ENCODE measurements at regions not wholly inside any gene's neighbourhood (a gene's known extent, or its start where the extent isn't known, plus 50 kb on each side); places are given as distances from the start of the nearest gene placed in this dataset.

GRCh38 chr12:34289431-34290380 lies 267.4 kb downstream of the ALG10 start:
- DNase-seq (ENCODE audit: low spot score) (no peak), FAIRE-seq (no peak)

DNA sequence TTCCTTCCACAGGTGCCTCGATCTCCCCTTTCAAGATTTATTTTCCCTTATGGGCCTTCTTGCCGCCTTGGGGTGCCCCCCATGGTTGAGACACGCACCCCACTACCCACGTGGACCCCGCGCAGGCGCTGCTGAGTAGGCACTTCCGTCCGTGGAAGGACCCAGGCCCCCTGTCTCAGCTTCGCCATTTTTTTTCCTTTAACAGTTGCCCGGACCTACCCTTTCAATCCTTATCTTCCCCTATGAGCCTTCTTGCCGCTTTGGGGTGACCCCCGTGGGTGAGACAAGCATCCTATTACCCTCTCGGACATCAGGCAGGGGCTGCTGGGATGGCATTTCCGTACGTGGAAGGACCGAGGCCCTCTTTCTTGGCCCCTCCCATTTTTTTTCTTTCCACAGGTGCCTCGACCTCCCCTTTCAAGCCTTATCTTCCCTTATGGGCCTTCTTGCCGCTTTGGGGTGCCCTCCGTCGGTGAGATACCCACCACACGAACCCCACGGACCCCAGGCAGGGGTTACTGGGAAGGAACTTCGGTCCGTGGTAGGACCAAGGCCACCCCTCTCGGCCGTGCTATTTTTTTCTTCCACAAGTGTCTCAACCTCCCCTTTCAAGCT lies 268.2 kb downstream of the ALG10 start:
- DNase-seq (ENCODE audit: low spot score) (no peak), FAIRE-seq (no peak)

DNA sequence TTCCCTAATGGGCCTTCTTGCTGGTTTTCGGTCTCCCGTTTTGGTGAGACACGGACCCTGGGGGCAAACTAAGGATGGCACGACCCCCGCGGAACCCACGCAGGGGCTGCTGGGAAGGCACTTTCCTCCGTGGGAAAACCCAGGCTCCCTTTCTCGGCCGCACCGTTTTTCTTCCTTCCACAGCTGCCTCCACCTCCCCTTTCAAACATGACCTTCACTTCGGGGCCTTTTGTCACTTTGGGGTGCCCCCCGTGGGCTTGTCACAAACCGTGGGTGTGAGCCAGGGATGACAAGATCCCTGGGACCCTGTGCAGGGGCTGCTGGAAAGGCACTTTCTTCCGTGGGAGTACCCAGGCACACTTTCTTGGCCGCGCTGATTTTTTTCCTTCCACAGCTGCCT lies 268.7 kb downstream of the ALG10 start:
- DNase-seq (ENCODE audit: low spot score) = no peak
- FAIRE-seq = no peak

DNA sequence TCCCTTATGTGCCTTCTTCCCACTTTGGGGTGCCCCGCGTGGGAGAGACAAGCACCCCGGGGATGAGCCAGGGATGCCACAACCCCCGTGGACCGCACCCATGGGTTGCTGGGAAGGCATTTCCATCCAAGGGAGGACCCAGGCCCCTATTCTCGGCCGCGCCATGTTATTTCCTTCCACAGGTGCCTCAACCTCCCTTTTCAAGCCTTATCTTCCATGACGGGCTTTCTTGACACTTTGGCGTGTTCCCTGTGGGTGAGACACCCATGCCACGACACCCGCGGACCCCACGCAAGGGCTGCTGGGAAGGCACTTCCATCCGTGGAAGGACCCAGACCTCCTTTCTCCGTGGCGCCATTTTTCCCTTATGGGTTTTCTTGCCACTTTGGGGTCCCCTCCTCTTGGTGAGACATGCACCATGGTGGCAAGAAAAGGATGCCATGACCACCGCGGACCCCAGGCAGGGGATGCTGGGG lies 269.2 kb downstream of the ALG10 start:
- FAIRE-seq (no peak), DNase-seq (ENCODE audit: low spot score) (no peak)

GRCh38 chr12:34292736-34293625 lies 270.7 kb downstream of the ALG10 start:
- FAIRE-seq (no peak), DNase-seq (ENCODE audit: low spot score) (no peak)

DNA sequence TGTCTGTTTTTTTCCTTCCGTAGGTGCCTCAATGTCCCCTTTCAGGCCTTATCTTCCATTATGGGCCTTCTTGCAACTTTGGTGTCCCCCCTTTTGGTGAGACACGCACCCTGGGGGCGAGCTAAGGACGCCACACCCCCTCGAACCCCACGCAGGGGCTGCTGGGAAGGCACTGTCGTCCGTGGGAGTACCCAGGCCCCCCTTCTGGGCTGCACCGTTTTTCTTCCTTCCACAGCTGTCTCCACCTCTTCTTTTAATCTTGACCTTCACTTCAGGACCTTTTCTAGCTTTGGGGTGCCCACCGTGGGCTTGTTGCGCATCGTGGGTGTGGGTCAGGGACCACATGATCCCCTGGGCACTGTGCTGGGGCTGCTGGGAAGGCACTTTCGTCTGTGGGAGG lies 271.8 kb downstream of the ALG10 start:
- no peak for FAIRE-seq
- no peak for DNase-seq (ENCODE audit: low spot score)

DNA sequence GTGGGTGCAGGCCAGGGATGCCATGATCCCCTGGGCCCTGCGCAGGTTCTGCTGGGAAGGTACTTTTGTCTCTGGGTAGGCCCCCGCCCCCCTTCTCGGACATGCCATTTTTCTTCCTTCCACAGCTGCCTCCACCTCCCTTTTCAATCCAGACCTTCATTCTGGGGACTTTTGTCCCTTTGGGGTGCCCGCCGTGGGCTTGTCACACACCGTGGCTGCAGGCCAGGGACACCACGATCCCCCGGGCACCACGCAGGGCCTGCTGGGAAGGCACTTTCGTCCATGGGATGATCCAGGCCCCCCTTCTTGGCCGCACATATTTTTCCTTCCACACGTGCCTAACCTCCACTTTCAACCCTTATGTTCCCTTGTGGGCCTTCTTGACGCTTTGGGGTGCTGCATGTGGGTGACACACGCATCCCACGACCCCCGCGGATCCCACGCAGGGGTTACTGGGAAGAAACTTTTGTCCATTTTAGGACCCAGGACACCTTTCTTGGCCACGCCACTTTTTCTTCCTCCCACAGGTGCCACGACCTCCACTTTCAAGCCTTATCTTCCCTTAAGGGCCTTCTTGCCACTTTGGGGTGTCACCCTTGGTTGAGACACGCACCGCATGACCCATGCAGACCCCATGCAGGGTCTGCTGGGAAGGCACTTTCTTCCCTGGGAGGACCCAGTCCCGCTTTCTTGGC lies 272.5 kb downstream of the ALG10 start:
- no peak for FAIRE-seq
- no peak for DNase-seq (ENCODE audit: low spot score)

GRCh38 chr12:34295366-34296142 lies 273.3 kb downstream of the ALG10 start:
- FAIRE-seq = no peak
- no peak for DNase-seq (ENCODE audit: low spot score)

GRCh38 chr12:34296143-34297041 lies 274.1 kb downstream of the ALG10 start:
- DNase-seq (ENCODE audit: low spot score) = no peak
- FAIRE-seq = no peak

DNA sequence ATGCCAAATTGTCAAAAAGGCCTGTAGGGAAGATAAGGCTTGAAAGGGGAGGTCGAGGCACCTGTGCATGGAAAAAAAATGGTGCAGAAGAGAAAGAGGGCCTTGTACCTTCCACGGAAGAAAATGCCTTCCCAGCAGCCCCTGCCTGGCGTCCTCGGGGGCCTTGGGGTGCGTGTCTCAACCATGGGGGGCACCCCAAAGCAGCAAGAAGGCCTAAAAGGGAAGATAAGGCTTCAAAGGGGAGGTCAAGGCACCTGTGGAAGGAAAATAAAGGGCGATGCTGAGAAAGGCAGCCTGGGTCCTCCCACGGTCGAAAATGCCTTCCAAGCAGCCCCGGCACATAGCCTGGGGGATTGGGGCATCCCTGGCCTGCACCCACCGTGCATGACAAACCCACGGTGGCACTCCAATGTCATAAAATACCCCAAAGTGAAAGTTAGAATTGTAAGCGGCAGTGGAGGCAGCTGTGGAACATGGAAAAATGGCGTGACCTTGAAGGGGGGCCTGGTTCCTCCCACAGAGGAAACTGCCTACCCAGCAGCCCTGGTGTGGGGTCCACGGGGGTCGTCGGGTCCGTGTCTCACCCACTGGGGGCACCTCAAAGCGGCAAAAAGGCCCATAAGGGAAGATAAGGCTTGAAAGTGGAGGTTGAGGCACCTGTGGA lies 275.0 kb downstream of the ALG10 start:
- no peak for FAIRE-seq

DNA sequence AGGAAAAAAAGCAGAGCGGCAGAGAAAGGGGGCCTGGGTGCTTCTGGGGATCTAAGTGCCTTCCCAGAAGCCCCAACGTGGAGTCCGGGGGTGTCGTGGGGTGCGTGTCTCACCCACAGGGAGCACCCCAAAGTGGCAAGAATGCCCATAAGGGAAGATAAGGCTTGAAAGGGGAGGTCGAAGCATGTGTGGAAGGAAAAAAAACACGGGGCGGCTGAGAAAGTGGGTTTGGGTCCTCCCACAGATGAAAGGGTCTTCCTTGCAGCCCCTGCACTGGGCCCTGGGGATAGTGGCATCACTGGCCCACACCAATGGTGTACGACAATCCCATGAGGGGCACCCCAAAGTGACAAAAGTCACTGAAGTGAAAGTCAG lies 275.5 kb downstream of the ALG10 start:
- DNase-seq (ENCODE audit: low spot score) = no peak
- FAIRE-seq = no peak

More for the DNA sequence above, 275.0 kb downstream of the ALG10 start:
- no peak for DNase-seq (ENCODE audit: low spot score)

- no peak for DNase-seq (ENCODE audit: low spot score)
- no peak for FAIRE-seq
These were observed 276.1 kb downstream of the ALG10 start for GRCh38 chr12:34298176-34298970.

DNA sequence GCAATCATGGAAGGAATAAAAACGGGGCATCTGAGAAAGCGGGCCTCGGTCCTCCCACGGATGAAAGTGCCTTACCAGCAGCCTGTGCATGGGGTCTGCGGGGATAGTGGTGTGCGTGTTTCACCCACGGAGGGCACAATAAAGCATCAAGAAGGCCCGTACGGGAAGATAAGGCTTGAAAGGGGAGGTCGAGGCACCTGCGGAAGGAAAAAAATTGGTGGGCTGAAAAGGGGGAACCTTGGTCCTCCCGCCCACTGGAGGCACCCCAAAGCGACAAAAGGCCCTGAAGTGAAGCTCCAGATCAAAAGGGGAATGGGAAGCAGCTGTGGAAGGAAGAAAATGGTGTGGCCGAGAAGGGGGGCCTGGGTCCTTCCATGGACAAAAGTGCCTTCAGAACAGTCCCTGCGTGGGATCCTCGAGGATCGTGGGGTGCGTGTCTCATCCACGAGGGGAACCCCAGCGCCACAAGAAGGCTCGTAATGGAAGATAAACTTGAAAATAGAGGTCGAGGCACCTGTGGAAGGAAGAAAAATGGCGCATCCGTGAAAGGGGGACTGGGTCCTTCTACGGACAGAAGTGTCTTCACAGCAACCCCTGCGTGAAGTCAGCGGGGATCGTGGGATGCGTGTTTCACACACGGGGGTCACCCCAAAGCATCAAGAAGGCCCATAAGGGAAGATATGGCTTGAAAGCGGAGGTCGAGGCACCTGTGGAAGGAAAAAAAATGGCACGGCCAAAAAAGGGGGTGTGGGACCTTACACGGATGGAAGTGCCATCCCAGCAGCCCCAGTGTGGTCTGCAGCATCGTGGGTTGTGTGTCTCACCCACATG lies 276.9 kb downstream of the ALG10 start:
- FAIRE-seq (no peak), DNase-seq (ENCODE audit: low spot score) (no peak)

GRCh38 chr12:34299802-34300193 lies 277.5 kb downstream of the ALG10 start:
- DNase-seq (ENCODE audit: low spot score) (no peak), FAIRE-seq (no peak)

- no peak for FAIRE-seq
- no peak for DNase-seq (ENCODE audit: low spot score)
These were observed 278.3 kb downstream of the ALG10 start for GRCh38 chr12:34300376-34301250.

Measured in RCC 7860 (cell line).